DND-41 (cell line): ENCODE measurements at regions not wholly inside any gene's neighbourhood (a gene's known extent, or its start where the extent isn't known, plus 50 kb on each side); places are given as distances from the start of the nearest gene placed in this dataset.

Experiments
- CTCF ChIP-seq: IDR thresholded peaks from 2 replicates; pipeline ENCODE4 v1.5.1; 2012; ENCODE audit warnings: borderline replicate concordance, low read length, moderate library complexity, mild to moderate bottlenecking; ENCODE audit not compliant: poor library complexity, severe bottlenecking; ENCODE audit errors: extremely low read depth
- EZH2 ChIP-seq: IDR thresholded peaks from 3 replicates; pipeline ENCODE4 v1.6.1; 2012; ENCODE audit warnings: borderline replicate concordance, low read depth, mild to moderate bottlenecking, moderate library complexity, low read length, inconsistent platforms; ENCODE audit not compliant: severe bottlenecking

- TF ChIP-seq CTCF: no peak
- TF ChIP-seq EZH2: no peak
These were observed 247.5 kb downstream of the SEC23A start for GRCh38 chr14:38855513-38855912.
